Trophoblast cell (in vitro differentiated cells and primary cell): ENCODE measurements at regions not wholly inside any gene's neighbourhood (a gene's known extent, or its start where the extent isn't known, plus 50 kb on each side); places are given as distances from the start of the nearest gene placed in this dataset.

Experiments used
- DNase-seq, 2 donors: peaks; one replicate each; pipeline ENCODE4 v3.0.0-alpha.2; 2016
- H2AFZ ChIP-seq: 2 replicates; pipeline ENCODE4 v1.6.1; 2013; ENCODE audit warnings: low read length, moderate library complexity, mild to moderate bottlenecking; ENCODE audit not compliant: insufficient read depth, poor library complexity
- H2AK5ac ChIP-seq: 2 replicates; pipeline ENCODE4 v1.6.1; 2013; ENCODE audit warnings: mild to moderate bottlenecking, low read length
- H2BK120ac ChIP-seq: 2 replicates; pipeline ENCODE4 v1.6.1; 2013; ENCODE audit warnings: low read length, mild to moderate bottlenecking, moderate library complexity; ENCODE audit not compliant: insufficient read depth, poor library complexity
- H2BK12ac ChIP-seq: 2 replicates; pipeline ENCODE4 v1.6.1; 2013; ENCODE audit warnings: mild to moderate bottlenecking, low read length, moderate library complexity
- H2BK5ac ChIP-seq: 2 replicates; pipeline ENCODE4 v1.6.1; 2013; ENCODE audit warnings: low read length, low read depth, moderate library complexity, mild to moderate bottlenecking; ENCODE audit not compliant: poor library complexity
- H3K14ac ChIP-seq: 2 replicates; pipeline ENCODE4 v1.6.1; 2013; ENCODE audit warnings: mild to moderate bottlenecking, low read length
- H3K18ac ChIP-seq: 2 replicates; pipeline ENCODE4 v1.6.1; 2013; ENCODE audit warnings: mild to moderate bottlenecking, low read length
- H3K23ac ChIP-seq: 2 replicates; pipeline ENCODE4 v1.6.1; 2013; ENCODE audit warnings: low read length
- H3K27ac ChIP-seq: 2 replicates; pipeline ENCODE4 v1.5.1; 2013; ENCODE audit warnings: low read depth, mild to moderate bottlenecking, inconsistent platforms, low read length, moderate library complexity
- H3K27me3 ChIP-seq: 2 replicates; pipeline ENCODE4 v1.6.1; 2013; ENCODE audit warnings: inconsistent platforms, mild to moderate bottlenecking, low read length, moderate library complexity; ENCODE audit not compliant: insufficient read depth
- H3K36me3 ChIP-seq, 2 experiments: 1 replicate in 1 of 2; 2 replicates in 1 of 2; pipeline ENCODE4 v1.6.1; 2013; ENCODE audit warnings: low read length in 2 of 2, mild to moderate bottlenecking in 2 of 2, moderate library complexity in 1 of 2; ENCODE audit not compliant: insufficient read depth in 2 of 2, control insufficient read depth in 1 of 2
- H3K4ac ChIP-seq: 2 replicates; pipeline ENCODE4 v1.6.1; 2013; ENCODE audit warnings: low read depth, mild to moderate bottlenecking, low read length, moderate library complexity
- H3K4me1 ChIP-seq, 2 experiments: 1 replicate in 1 of 2; 2 replicates in 1 of 2; pipeline ENCODE4 v1.6.1; 2013; ENCODE audit warnings: low read length in 2 of 2, mild to moderate bottlenecking in 2 of 2, moderate library complexity in 1 of 2; ENCODE audit not compliant: insufficient read depth in 2 of 2, control insufficient read depth in 1 of 2
- H3K4me2 ChIP-seq: 2 replicates; pipeline ENCODE4 v1.6.1; 2013; ENCODE audit warnings: inconsistent platforms, mild to moderate bottlenecking, low read length, moderate library complexity
- H3K4me3 ChIP-seq: 2 replicates; pipeline ENCODE4 v1.5.1; 2013; ENCODE audit warnings: mild to moderate bottlenecking, low read depth, low read length, inconsistent platforms
- H3K79me1 ChIP-seq: one replicate; pipeline ENCODE4 v1.6.1; 2013; ENCODE audit warnings: low read length
- H3K79me2 ChIP-seq: 2 replicates; pipeline ENCODE4 v1.6.1; 2013; ENCODE audit warnings: low read length, mild to moderate bottlenecking; ENCODE audit not compliant: control insufficient read depth, insufficient read depth, poor library complexity
- H3K9ac ChIP-seq: 2 replicates; pipeline ENCODE4 v1.6.1; 2013; ENCODE audit warnings: mild to moderate bottlenecking, low read length
- H3K9me3 ChIP-seq: 2 replicates; pipeline ENCODE4 v1.6.1; 2013; ENCODE audit warnings: low read depth, mild to moderate bottlenecking, control low read depth, inconsistent platforms, low read length; ENCODE audit not compliant: insufficient read depth
- H4K12ac ChIP-seq: 2 replicates; pipeline ENCODE4 v1.6.1; 2013; ENCODE audit warnings: low read depth, mild to moderate bottlenecking, low read length, moderate library complexity
- H4K8ac ChIP-seq: 2 replicates; pipeline ENCODE4 v1.6.1; 2013; ENCODE audit warnings: low read depth, mild to moderate bottlenecking, low read length, moderate library complexity
- H4K91ac ChIP-seq: one replicate; pipeline ENCODE4 v1.6.1; 2013; ENCODE audit warnings: low read depth, mild to moderate bottlenecking, low read length, moderate library complexity
- WGBS: extraction: QIAGEN DNeasy Blood & Tissue Kit; methylation state at CpG from one replicate; pipeline ENCODE4 v1.1.7; 2013; ENCODE audit warnings: missing lambda C conversion rate; ENCODE audit not compliant: insufficient read length, insufficient coverage; ENCODE audit errors: extremely low coverage; 5-methylcytosine and 5-hydroxymethylcytosine counted together

GRCh38 chr5:105101577-105101976, 1539.0 kb upstream of the NUDT12 start:
- Histone ChIP-seq H3K4me1 (no peaks in the 10 kb centered on the region), H3K9me3 (no peaks in the 10 kb centered on the region), H3K14ac (no peak overlapping the region), H2BK12ac (no peak overlapping the region), H3K79me2 (no peaks in the 10 kb centered on the region), H2BK5ac (no peak overlapping the region), H4K12ac (no peak overlapping the region), H4K8ac (no peak overlapping the region), H3K4me3 (no peak overlapping the region), H3K18ac (no peak overlapping the region), H2BK120ac (no peak overlapping the region), H3K4ac (no peak overlapping the region), H2AK5ac (no peak overlapping the region), H3K9ac (no peak overlapping the region), H2AFZ (no peak overlapping the region), H3K27ac (no peak overlapping the region), H3K27me3 (no peaks in the 10 kb centered on the region), H4K91ac (no peak overlapping the region), H3K36me3 (no peaks in the 10 kb centered on the region), H3K4me2 (no peak overlapping the region), H3K79me1 (no peaks in the 10 kb centered on the region), H3K23ac (no peak overlapping the region)
- no CpG with 5 or more reads among the region's 2 CpGs for WGBS
- no peak for DNase-seq

DNA sequence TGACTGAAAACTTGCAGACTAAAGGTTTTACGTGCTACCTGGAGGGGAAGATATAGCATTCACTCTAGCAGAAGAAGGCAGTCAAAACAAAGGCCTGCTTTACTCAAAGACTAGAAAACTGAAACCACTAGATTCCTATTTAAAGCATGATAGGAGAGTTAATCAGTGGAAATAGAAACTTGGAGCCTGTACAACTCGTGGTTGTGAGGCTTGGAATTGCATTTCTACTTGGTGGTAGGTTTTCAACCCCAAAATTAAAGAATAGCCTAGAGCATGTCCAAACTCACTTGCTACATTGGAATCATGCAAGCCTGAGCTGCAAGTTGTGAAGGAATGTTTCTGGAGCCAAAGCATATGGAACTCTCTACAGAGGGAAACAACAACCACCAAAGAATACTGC, 1526.4 kb upstream of the NUDT12 start:
- Histone ChIP-seq H2BK120ac (no peak overlapping the region), H3K9ac (no peak overlapping the region), H4K8ac (no peak overlapping the region), H3K4ac (no peak overlapping the region), H3K79me1 (no peaks in the 10 kb centered on the region), H2AK5ac (no peak overlapping the region), H2BK12ac (no peak overlapping the region), H3K4me3 (no peak overlapping the region), H3K9me3 (no peaks in the 10 kb centered on the region), H3K23ac (no peak overlapping the region), H3K36me3 (no peaks in the 10 kb centered on the region), H4K12ac (no peak overlapping the region), H3K79me2 (no peaks in the 10 kb centered on the region), H2AFZ (no peak overlapping the region), H3K18ac (no peak overlapping the region), H3K27me3 (no peaks in the 10 kb centered on the region), H4K91ac (no peak overlapping the region), H3K4me2 (no peak overlapping the region), H2BK5ac (no peak overlapping the region), H3K4me1 (no peaks in the 10 kb centered on the region), H3K14ac (no peak overlapping the region), H3K27ac (no peak overlapping the region)
- no peak for DNase-seq
- no CpG with 5 or more reads among the region's 2 CpGs for WGBS

- H3K4me2 ChIP-seq, result no peak overlapping the region
- H4K8ac ChIP-seq, result no peak overlapping the region
- H2AFZ ChIP-seq, result no peak overlapping the region
- H3K23ac ChIP-seq, result no peak overlapping the region
- H4K12ac ChIP-seq, result no peak overlapping the region
- no peak overlapping the region for H4K91ac ChIP-seq
- no peak overlapping the region for H2BK120ac ChIP-seq
- H3K14ac ChIP-seq, result no peak overlapping the region
- no peak overlapping the region for H3K27ac ChIP-seq
- no peak overlapping the region for H3K4me3 ChIP-seq
- no peak overlapping the region for H2AK5ac ChIP-seq
- H3K18ac ChIP-seq, result no peak overlapping the region
- DNase-seq, result no peak
- no peaks in the 10 kb centered on the region for H3K4me1 ChIP-seq
- H3K9ac ChIP-seq, result no peak overlapping the region
- H3K27me3 ChIP-seq, result no peaks in the 10 kb centered on the region
- H3K79me1 ChIP-seq, result no peaks in the 10 kb centered on the region
- no peak overlapping the region for H3K4ac ChIP-seq
- no peaks in the 10 kb centered on the region for H3K36me3 ChIP-seq
- no peaks in the 10 kb centered on the region for H3K79me2 ChIP-seq
- H3K9me3 ChIP-seq, result no peaks in the 10 kb centered on the region
- no peak overlapping the region for H2BK12ac ChIP-seq
- WGBS, result no CpG with 5 or more reads among the region's 3 CpGs
- H2BK5ac ChIP-seq, result no peak overlapping the region
These were observed 1525.5 kb upstream of the NUDT12 start for GRCh38 chr5:105088102-105088501.

DNA sequence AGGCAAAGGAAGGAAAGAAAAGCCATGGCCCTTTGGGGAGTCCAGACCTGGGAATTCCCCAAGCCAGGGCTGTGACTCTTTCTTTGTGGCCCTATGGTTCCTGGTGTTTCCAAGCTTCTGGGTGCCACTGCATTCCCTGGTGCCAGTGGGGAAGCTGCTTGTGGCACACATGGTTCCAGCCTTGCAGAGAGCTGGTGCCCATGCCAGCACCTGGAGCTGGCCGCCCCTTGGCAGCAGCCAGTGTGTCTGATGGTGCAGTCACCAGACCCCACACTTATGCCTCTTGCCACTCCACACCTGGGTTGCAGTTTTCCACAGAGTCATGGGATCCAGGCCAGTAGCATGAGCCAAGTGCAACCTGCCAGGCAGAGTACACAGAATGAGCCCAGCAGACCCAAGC, 1495.3 kb upstream of the NUDT12 start:
- Histone ChIP-seq H4K8ac (no peak overlapping the region), H4K12ac (no peak overlapping the region), H3K27ac (no peak overlapping the region), H3K36me3 (no peaks in the 10 kb centered on the region), H3K4ac (no peak overlapping the region), H3K79me1 (no peaks in the 10 kb centered on the region), H3K79me2 (no peaks in the 10 kb centered on the region), H2AFZ (no peak overlapping the region), H3K4me1 (peaks cover 0 to 3% of the 10 kb centered on the region in 2 experiments), H3K18ac (no peak overlapping the region), H4K91ac (no peak overlapping the region), H3K4me3 (no peak overlapping the region), H3K27me3 (no peaks in the 10 kb centered on the region), H2BK5ac (no peak overlapping the region), H3K14ac (no peak overlapping the region), H3K9ac (no peak overlapping the region), H2AK5ac (no peak overlapping the region), H3K23ac (no peak overlapping the region), H3K4me2 (no peak overlapping the region), H2BK120ac (no peak overlapping the region), H2BK12ac (no peak overlapping the region), H3K9me3 (peaks cover 17% of the 10 kb centered on the region)
- no CpG with 5 or more reads among the region's 1 CpG for WGBS
- DNase-seq, result no peak
